ENCODE measurements at regions not wholly inside any gene's neighbourhood (a gene's known extent, or its start where the extent isn't known, plus 50 kb on each side); places are given as distances from the start of the nearest gene placed in this dataset.

DNA sequence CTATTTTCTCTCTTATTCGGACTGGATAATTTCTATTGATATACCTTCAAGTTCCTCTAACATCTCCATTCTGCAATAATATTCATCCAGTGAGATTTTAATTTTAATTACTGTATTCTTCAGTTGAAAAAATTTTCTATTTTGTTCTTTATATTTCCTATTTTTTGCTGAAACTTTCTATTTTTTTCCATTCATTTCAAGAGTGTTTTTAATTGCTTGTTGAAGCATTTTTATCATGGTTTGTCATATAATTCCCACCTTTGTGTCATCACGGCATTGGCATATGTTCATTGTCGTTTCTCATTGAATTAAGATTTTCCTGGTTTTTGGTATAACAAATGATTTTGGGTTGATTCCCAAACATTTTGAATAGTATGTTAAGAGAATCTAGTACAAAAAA lies 214.9 kb upstream of the HDDC2 start:
- TF ChIP-seq, protein P1, sequence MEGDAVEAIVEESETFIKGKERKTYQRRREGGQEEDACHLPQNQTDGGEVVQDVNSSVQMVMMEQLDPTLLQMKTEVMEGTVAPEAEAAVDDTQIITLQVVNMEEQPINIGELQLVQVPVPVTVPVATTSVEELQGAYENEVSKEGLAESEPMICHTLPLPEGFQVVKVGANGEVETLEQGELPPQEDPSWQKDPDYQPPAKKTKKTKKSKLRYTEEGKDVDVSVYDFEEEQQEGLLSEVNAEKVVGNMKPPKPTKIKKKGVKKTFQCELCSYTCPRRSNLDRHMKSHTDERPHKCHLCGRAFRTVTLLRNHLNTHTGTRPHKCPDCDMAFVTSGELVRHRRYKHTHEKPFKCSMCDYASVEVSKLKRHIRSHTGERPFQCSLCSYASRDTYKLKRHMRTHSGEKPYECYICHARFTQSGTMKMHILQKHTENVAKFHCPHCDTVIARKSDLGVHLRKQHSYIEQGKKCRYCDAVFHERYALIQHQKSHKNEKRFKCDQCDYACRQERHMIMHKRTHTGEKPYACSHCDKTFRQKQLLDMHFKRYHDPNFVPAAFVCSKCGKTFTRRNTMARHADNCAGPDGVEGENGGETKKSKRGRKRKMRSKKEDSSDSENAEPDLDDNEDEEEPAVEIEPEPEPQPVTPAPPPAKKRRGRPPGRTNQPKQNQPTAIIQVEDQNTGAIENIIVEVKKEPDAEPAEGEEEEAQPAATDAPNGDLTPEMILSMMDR (IDR thresholded peaks at IDR 0.05) = no peak
- TF ChIP-seq POLR2AphosphoS5 (IDR thresholded peaks at IDR 0.05) = no peak
